OCI-LY7 (cell line): ENCODE measurements at regions not wholly inside any gene's neighbourhood (a gene's known extent, or its start where the extent isn't known, plus 50 kb on each side); places are given as distances from the start of the nearest gene placed in this dataset.

ENCODE experiments used
- EZH2phosphoT487 ChIP-seq: fragments of 200-600 bp; sonication (generic); IDR thresholded peaks from 2 replicates; pipeline ENCODE4 v1.6.1; 2018; ENCODE audit warnings: low read depth, borderline replicate concordance, mild to moderate bottlenecking, mixed run types, antibody characterized with exemption, low read length, moderate library complexity, mixed read lengths
- TF ChIP-seq, protein P1 (sequence below): fragments of 200-600 bp; sonication (generic); conservative IDR thresholded peaks from 2 replicates; pipeline ENCODE4 v1.5.1; 2014; ENCODE audit warnings: mild to moderate bottlenecking, antibody characterized with exemption, low read length, moderate library complexity, mixed read lengths

DNA sequence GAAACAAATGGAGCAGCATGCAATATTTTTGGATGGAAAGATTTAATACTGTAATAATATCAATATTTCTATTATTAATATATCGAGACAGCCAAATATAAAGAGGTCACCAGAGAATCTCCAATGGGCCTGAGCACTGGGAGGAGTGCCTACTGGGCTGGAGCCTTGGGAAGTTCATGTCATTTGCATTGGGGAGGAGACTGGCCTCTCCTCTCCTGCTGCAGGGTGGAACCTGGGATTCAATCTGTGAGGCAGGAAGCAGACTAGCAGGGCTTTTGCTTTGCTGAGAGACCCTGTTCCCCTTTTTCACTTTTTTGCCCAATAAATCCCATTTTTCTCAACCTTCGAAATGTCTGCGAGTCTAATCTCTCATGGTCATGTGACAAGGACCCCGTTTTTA, 390.6 kb upstream of the CYRIA start:
- TF ChIP-seq, protein P1, sequence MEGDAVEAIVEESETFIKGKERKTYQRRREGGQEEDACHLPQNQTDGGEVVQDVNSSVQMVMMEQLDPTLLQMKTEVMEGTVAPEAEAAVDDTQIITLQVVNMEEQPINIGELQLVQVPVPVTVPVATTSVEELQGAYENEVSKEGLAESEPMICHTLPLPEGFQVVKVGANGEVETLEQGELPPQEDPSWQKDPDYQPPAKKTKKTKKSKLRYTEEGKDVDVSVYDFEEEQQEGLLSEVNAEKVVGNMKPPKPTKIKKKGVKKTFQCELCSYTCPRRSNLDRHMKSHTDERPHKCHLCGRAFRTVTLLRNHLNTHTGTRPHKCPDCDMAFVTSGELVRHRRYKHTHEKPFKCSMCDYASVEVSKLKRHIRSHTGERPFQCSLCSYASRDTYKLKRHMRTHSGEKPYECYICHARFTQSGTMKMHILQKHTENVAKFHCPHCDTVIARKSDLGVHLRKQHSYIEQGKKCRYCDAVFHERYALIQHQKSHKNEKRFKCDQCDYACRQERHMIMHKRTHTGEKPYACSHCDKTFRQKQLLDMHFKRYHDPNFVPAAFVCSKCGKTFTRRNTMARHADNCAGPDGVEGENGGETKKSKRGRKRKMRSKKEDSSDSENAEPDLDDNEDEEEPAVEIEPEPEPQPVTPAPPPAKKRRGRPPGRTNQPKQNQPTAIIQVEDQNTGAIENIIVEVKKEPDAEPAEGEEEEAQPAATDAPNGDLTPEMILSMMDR, result no peak
- TF ChIP-seq EZH2phosphoT487, result no peak
